Stimulated activated naive CD4-positive, alpha-beta T cell (primary cell): ENCODE measurements at regions not wholly inside any gene's neighbourhood (a gene's known extent, or its start where the extent isn't known, plus 50 kb on each side); places are given as distances from the start of the nearest gene placed in this dataset.

Experiments used
- DNase-seq, 6 experiments: peaks; one replicate each; lab custom pipeline; 2025; lab: John Stamatoyannopoulos, UW

- DNase-seq = no peak
These were observed 154.1 kb downstream of the NUP210 start for GRCh38 chr3:13266005-13266404.

- no peak for DNase-seq
These were observed 154.6 kb downstream of the NUP210 start for GRCh38 chr3:13265507-13265906.

- DNase-seq = no peak
These were observed 155.1 kb downstream of the NUP210 start for GRCh38 chr3:13265016-13265415.

GRCh38 chr3:13264468-13264795 is 155.7 kb downstream of the NUP210 start:
- no peak for DNase-seq

GRCh38 chr3:13263770-13264467 is 156.2 kb downstream of the NUP210 start:
- DNase-seq = no peak

- DNase-seq = peak in 1 of 6 experiments; percentile 11
These were observed 157.5 kb downstream of the NUP210 start for GRCh38 chr3:13262493-13263211.

GRCh38 chr3:13261892-13262291 is 158.2 kb downstream of the NUP210 start:
- no peak for DNase-seq

- no peak for DNase-seq
These were observed 158.9 kb downstream of the NUP210 start for GRCh38 chr3:13261104-13261830.

- no peak for DNase-seq
These were observed 159.6 kb downstream of the NUP210 start for GRCh38 chr3:13260259-13261103.

GRCh38 chr3:13259831-13260230 is 160.3 kb downstream of the NUP210 start:
- no peak for DNase-seq

GRCh38 chr3:13258986-13259514 is 161.1 kb downstream of the NUP210 start:
- no peak for DNase-seq

GRCh38 chr3:13258280-13258679 is 161.8 kb downstream of the NUP210 start:
- no peak for DNase-seq

- DNase-seq = no peak
These were observed 162.5 kb downstream of the NUP210 start for GRCh38 chr3:13257666-13258065.

GRCh38 chr3:13256845-13257244 is 163.3 kb downstream of the NUP210 start:
- no peak for DNase-seq

- DNase-seq = no peak
These were observed 165.8 kb downstream of the NUP210 start for GRCh38 chr3:13254028-13254951.

GRCh38 chr3:13253208-13253937 is 166.7 kb downstream of the NUP210 start:
- DNase-seq = no peak

GRCh38 chr3:13252207-13252606 is 167.9 kb downstream of the NUP210 start:
- no peak for DNase-seq

GRCh38 chr3:13251166-13251903 is 168.8 kb downstream of the NUP210 start:
- no peak for DNase-seq

GRCh38 chr3:13249664-13250390 is 170.3 kb downstream of the NUP210 start:
- DNase-seq = no peak
